ENCODE measurements at regions not wholly inside any gene's neighbourhood (a gene's known extent, or its start where the extent isn't known, plus 50 kb on each side); places are given as distances from the start of the nearest gene placed in this dataset.

- Histone ChIP-seq H3K4me1 (replicated peaks in 1 of 4; ENCODE audit: control insufficient read depth in 3 of 4, insufficient read depth in 4 of 4, low read length in 3 of 4) (no peaks in the 10 kb centered on the region), H3K4ac (replicated peaks; ENCODE audit: insufficient read length, low read depth, low read length) (no peak overlapping the region), H3K36me3 (ENCODE audit: control insufficient read depth in 2 of 4, insufficient read depth in 4 of 4, low read length in 3 of 4) (no peaks in the 10 kb centered on the region), H3K79me2 (ENCODE audit: control insufficient read depth in 1 of 2, insufficient read depth in 2 of 2, low read length in 2 of 2) (no peaks in the 10 kb centered on the region), H3K9me3 (ENCODE audit: insufficient read depth in 2 of 2, low read depth in 1 of 2, low read length in 1 of 2) (no peaks in the 10 kb centered on the region), H2AK5ac (ENCODE audit: low read depth, low read length) (no peak overlapping the region), H3K79me1 (ENCODE audit: low read depth, low read length) (no peaks in the 10 kb centered on the region), H3K4me3 (ENCODE audit: extremely low read depth in 1 of 4, insufficient read depth in 2 of 4, low read depth in 3 of 4, low read length in 4 of 4) (no peak overlapping the region), H3K27me3 (replicated peaks in 1 of 4; ENCODE audit: control insufficient read depth in 3 of 4, extremely low read depth in 1 of 4, insufficient read depth in 3 of 4, low read length in 3 of 4) (no peaks in the 10 kb centered on the region), H3K9ac (replicated peaks in 1 of 4; ENCODE audit: extremely low read depth in 1 of 4, low read depth in 3 of 4, low read length in 3 of 4) (no peak overlapping the region), H3K14ac (ENCODE audit: insufficient read length) (no peak overlapping the region), H3K18ac (ENCODE audit: extremely low read depth, low read length) (no peak overlapping the region), H2BK5ac (ENCODE audit: low read depth, low read length) (no peak overlapping the region), H4K20me1 (replicated peaks in 1 of 2; ENCODE audit: control insufficient read depth in 1 of 2, insufficient read depth in 2 of 2, low read length in 2 of 2) (no peaks in the 10 kb centered on the region), H2AFZ (ENCODE audit: low read length) (no peak overlapping the region), H3K27ac (ENCODE audit: low read depth, low read length) (no peak overlapping the region), H3K56ac (replicated peaks; ENCODE audit: insufficient read length, low read depth, low read length) (no peak overlapping the region), H2BK120ac (replicated peaks; ENCODE audit: low read depth, low read length) (no peak overlapping the region), H4K91ac (replicated peaks; ENCODE audit: insufficient read length, low read length) (no peak overlapping the region), H4K5ac (ENCODE audit: insufficient read length, low read depth, low read length) (no peak overlapping the region), H2BK20ac (ENCODE audit: low read length) (no peak overlapping the region), H3K23ac (ENCODE audit: insufficient read length) (no peak overlapping the region), H3K4me2 (ENCODE audit: insufficient read depth in 1 of 2, low read depth in 2 of 2, low read length in 2 of 2) (no peak overlapping the region), H4K8ac (ENCODE audit: extremely low read depth, insufficient read depth, low read length) (no peak overlapping the region), H3K23me2 (ENCODE audit: low read depth, low read length) (no peaks in the 10 kb centered on the region), H2BK15ac (ENCODE audit: low read length) (no peak overlapping the region), H2BK12ac (ENCODE audit: low read depth, low read length) (no peak overlapping the region)
- FAIRE-seq (no peak), DNase-seq (ENCODE audit: low read depth in 1 of 2, low spot score in 2 of 2) (no peak)
- ChIA-PET CTCF (ENCODE audit: partially characterized antibody) (interaction anchor here (0.5 to 1.4 kb wide), 3 partner anchors 12 to 397 kb away, joined by 3 to 5 read pairs (median 3); no protein-coding TSS in a partner anchor), POLR2A (ENCODE audit: partially characterized antibody) (no interaction called here)
- WGBS, 2 experiments (ENCODE audit: extremely low coverage in 1 of 2, insufficient coverage in 1 of 2, insufficient read length in 1 of 2, insufficient replicate concordance in 2 of 2, low coverage in 1 of 2, low lambda C conversion rate in 2 of 2, missing lambda C conversion rate in 1 of 2): 91% methylated on average over 3 of the region's 3 CpGs; no CpG with 5 or more reads in 1 of the 2 experiments
- no peak for TF ChIP-seq TCF12 (IDR thresholded peaks at IDR 0.05; ENCODE audit: low read depth, low read length)
- TF ChIP-seq TAF7 (optimal IDR thresholded peaks at IDR 0.05; ENCODE audit: borderline replicate concordance, low read depth, low read length): no peak
- no peak for TF ChIP-seq RNF2 (IDR thresholded peaks at IDR 0.05; ENCODE audit: borderline replicate concordance, low read depth, low read length, missing control alignments, poor library complexity, severe bottlenecking)
- TF ChIP-seq CBX5 (IDR thresholded peaks at IDR 0.05; ENCODE audit: low read depth, low read length): no peak
- no peak for TF ChIP-seq E2F6 (IDR thresholded peaks at IDR 0.05)
- TF ChIP-seq SIX5 (IDR thresholded peaks at IDR 0.05; ENCODE audit: low read depth, low read length): no peak
- no peak for TF ChIP-seq EP300 (IDR thresholded peaks at IDR 0.05; ENCODE audit: borderline replicate concordance in 1 of 2, low read depth in 2 of 2, low read length in 2 of 2)
- no peak for TF ChIP-seq HDAC6 (IDR thresholded peaks at IDR 0.05; ENCODE audit: low read depth, low read length)
- no peak for TF ChIP-seq TEAD4 (IDR thresholded peaks at IDR 0.05; ENCODE audit: low read depth, low read length)
- no peak for TF ChIP-seq BACH1 (IDR thresholded peaks at IDR 0.05; ENCODE audit: low read length)
Measured at GRCh38 chr19:31678421-31678820, 329.2 kb upstream of the TSHZ3 start.
